Esophagus squamous epithelium (tissue), 5 donors: ENCODE measurements at regions not wholly inside any gene's neighbourhood (a gene's known extent, or its start where the extent isn't known, plus 50 kb on each side); places are given as distances from the start of the nearest gene placed in this dataset.

Source experiments
- DNase-seq: peaks from one replicate; lab custom pipeline; 2025; lab: John Stamatoyannopoulos, UW
- H3K27ac ChIP-seq, 4 donors: fragments of 200-600 bp; sonication (generic); one replicate each; pipeline ENCODE4 v1.5.1; 2016 to 2019; ENCODE audit warnings: mild to moderate bottlenecking in 1 of 4
- H3K27me3 ChIP-seq, 4 donors: fragments of 200-600 bp; sonication (generic); 1 replicate in 3 of 4; 2 replicates in 1 of 4; pipeline versions ENCODE4 v1.5.1 to v1.6.0; 2017 to 2021; ENCODE audit warnings: antibody characterized with exemption in 1 of 4
- H3K36me3 ChIP-seq, 3 donors: fragments of 200-600 bp; sonication (generic); one replicate each; pipeline ENCODE4 v1.5.1; 2016 to 2019
- H3K4me1 ChIP-seq, 3 donors: fragments of 200-600 bp; sonication (generic); one replicate each; pipeline ENCODE4 v1.5.1; 2017 to 2019
- H3K4me3 ChIP-seq, 4 donors: fragments of 200-600 bp; sonication (generic); 1 replicate in 3 of 4; 2 replicates in 1 of 4; pipeline ENCODE4 v1.5.1; 2016 to 2019; ENCODE audit warnings: mild to moderate bottlenecking in 2 of 4, moderate library complexity in 1 of 4
- H3K9me3 ChIP-seq, 3 donors: fragments of 200-600 bp; sonication (generic); one replicate each; pipeline ENCODE4 v1.5.1; 2016 to 2019
- CTCF ChIP-seq, 6 experiments: fragments of 450-650 bp in 4 of 6; fragments of 200-600 bp in 2 of 6; sonication (generic) in 2 of 6; IDR thresholded peaks; one replicate each; pipeline ENCODE4 v1.5.1; 2016 to 2019; ENCODE audit warnings: antibody characterized with exemption in 6 of 6, mild to moderate bottlenecking in 4 of 6, moderate library complexity in 4 of 6
- POLR2A ChIP-seq, 4 donors: fragments of 450-650 bp; IDR thresholded peaks; one replicate each; pipeline ENCODE4 v1.6.1; 2017; ENCODE audit warnings: antibody characterized with exemption in 4 of 4, mild to moderate bottlenecking in 4 of 4, moderate library complexity in 3 of 4
- WGBS, 2 donors: methylation state at CpG; one replicate each; pipeline ENCODE4 v1.1.5; 2018; 5-methylcytosine and 5-hydroxymethylcytosine counted together
- intact Hi-C: fragments of 100-400 bp; cut with DNase I; formaldehyde crosslinking; loops from one replicate; pipeline ENCODE4 v1.15.0; 2022
- donor health status: DM: yes; HTN: yes; CAD: no.

GRCh38 chr16:59586331-59586730, 852.2 kb upstream of the GOT2 start:
- no peak overlapping the region for H3K4me3 ChIP-seq
- H3K4me1 ChIP-seq: no peaks in the 10 kb centered on the region
- DNase-seq: no peak
- H3K27ac ChIP-seq: no peak overlapping the region
- no peaks in the 10 kb centered on the region for H3K27me3 ChIP-seq
- no peaks in the 10 kb centered on the region for H3K9me3 ChIP-seq
- TF ChIP-seq POLR2A (IDR thresholded peaks at IDR 0.05) (no peak), CTCF (IDR thresholded peaks at IDR 0.05) (no peak)
- WGBS, 2 donors: 68 to 76% methylated on average over 1 of the region's 1 CpG
- no peaks in the 10 kb centered on the region for H3K36me3 ChIP-seq
- intact Hi-C loops: no loop called here

- intact Hi-C loops: no loop called here
- WGBS, 2 donors: 80 to 90% methylated on average over 1 of the region's 1 CpG
- H3K4me3 ChIP-seq: no peak overlapping the region
- no peaks in the 10 kb centered on the region for H3K36me3 ChIP-seq
- no peak overlapping the region for H3K27ac ChIP-seq
- DNase-seq: no peak
- no peaks in the 10 kb centered on the region for H3K4me1 ChIP-seq
- H3K27me3 ChIP-seq: no peaks in the 10 kb centered on the region
- H3K9me3 ChIP-seq: no peaks in the 10 kb centered on the region
- no peak for TF ChIP-seq CTCF (IDR thresholded peaks at IDR 0.05)
- TF ChIP-seq POLR2A (IDR thresholded peaks at IDR 0.05): no peak
These were observed 840.2 kb upstream of the GOT2 start for GRCh38 chr16:59574296-59574695.

- TF ChIP-seq CTCF (IDR thresholded peaks at IDR 0.05) (no peak), POLR2A (IDR thresholded peaks at IDR 0.05) (no peak)
- Histone ChIP-seq H3K27me3 (no peaks in the 10 kb centered on the region), H3K36me3 (no peaks in the 10 kb centered on the region), H3K4me1 (no peaks in the 10 kb centered on the region), H3K27ac (no peak overlapping the region), H3K9me3 (no peaks in the 10 kb centered on the region), H3K4me3 (no peak overlapping the region)
- no peak for DNase-seq
- intact Hi-C loops: no loop called here
- 75 to 82% methylated on average over 5 of the region's 5 CpGs for WGBS, 2 donors
These were observed 839.6 kb upstream of the GOT2 start for GRCh38 chr16:59573528-59574271.

- Histone ChIP-seq H3K4me3 (no peak overlapping the region), H3K27ac (no peak overlapping the region), H3K27me3 (no peaks in the 10 kb centered on the region), H3K36me3 (no peaks in the 10 kb centered on the region), H3K9me3 (no peaks in the 10 kb centered on the region), H3K4me1 (no peaks in the 10 kb centered on the region)
- DNase-seq: no peak
- WGBS, 2 donors: 73 to 86% methylated on average over 4 to 5 of the region's 5 CpGs
- intact Hi-C loops: no loop called here
- TF ChIP-seq CTCF (IDR thresholded peaks at IDR 0.05) (no peak), POLR2A (IDR thresholded peaks at IDR 0.05) (no peak)
These were observed 833.4 kb upstream of the GOT2 start for GRCh38 chr16:59567496-59567895.

- H3K27ac ChIP-seq: no peak overlapping the region
- intact Hi-C loops: no loop called here
- TF ChIP-seq CTCF (IDR thresholded peaks at IDR 0.05) (no peak), POLR2A (IDR thresholded peaks at IDR 0.05) (no peak)
These were observed 832.3 kb upstream of the GOT2 start for GRCh38 chr16:59566446-59566845.

More at GRCh38 chr16:59566446-59566845, 832.3 kb upstream of the GOT2 start:
- no peaks in the 10 kb centered on the region for H3K36me3 ChIP-seq
- H3K9me3 ChIP-seq: no peaks in the 10 kb centered on the region
- DNase-seq: no peak
- H3K4me3 ChIP-seq: no peak overlapping the region
- no peaks in the 10 kb centered on the region for H3K27me3 ChIP-seq
- H3K4me1 ChIP-seq: no peaks in the 10 kb centered on the region
